8988T (cell line): ENCODE measurements at regions not wholly inside any gene's neighbourhood (a gene's known extent, or its start where the extent isn't known, plus 50 kb on each side); places are given as distances from the start of the nearest gene placed in this dataset.
"Not testable (repeated sequence)": the region's sequence is repeated elsewhere in the genome, so short reads cannot be mapped to it uniquely, and the experiment has no call there.

Experiments used
- DNase-seq: peaks from one replicate; pipeline ENCODE4 v3.0.0; 2011

- no peak for DNase-seq
Measured at GRCh38 chr3:6655275-6655674, 205.6 kb upstream of the GRM7 start.

DNA sequence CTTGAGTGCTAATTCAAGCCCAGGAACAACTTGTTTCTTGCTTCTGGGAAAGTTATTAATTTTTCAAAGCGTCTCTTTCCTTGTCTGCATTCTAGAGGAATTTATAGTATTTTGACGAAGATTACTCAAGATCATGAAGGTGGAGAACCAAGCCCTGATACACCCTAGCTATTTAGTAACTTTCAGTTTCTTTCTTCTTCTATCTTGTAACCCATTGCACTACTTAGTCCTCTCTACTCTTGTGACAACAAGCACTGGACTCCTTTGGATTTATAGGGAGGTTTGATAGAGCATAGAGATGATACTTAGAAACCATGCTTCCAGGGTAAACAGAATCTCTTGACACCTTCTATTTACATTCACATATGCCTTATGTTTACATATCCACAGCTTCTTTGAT is 203.3 kb upstream of the GRM7 start:
- no peak for DNase-seq

DNA sequence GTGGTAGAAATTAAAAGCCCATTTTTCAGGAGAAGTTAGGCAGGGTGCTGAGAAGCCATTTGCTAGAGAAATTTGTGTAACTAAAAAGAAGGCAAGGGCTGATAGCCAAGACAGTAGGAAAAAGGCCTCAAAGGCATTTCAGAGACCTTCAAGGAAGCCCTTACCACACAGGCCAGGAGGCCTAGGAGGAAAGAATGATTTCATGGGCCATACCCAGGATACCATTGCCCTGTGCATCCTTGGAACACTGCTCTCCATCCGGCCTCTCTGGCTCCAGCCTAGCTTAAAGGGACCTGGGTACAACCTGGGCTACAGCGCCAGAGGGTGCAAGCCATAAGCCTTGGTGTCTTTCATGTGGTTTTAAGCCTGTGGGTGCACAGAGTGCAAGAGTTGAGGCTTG is 193.6 kb upstream of the GRM7 start:
- DNase-seq, result no peak

GRCh38 chr3:6671363-6671762 is 189.6 kb upstream of the GRM7 start:
- no peak for DNase-seq

GRCh38 chr3:6679510-6679909 is 181.4 kb upstream of the GRM7 start:
- no peak for DNase-seq

GRCh38 chr3:6680119-6680806 is 180.7 kb upstream of the GRM7 start:
- DNase-seq, result no peak

- DNase-seq, result no peak
Measured at GRCh38 chr3:6697285-6697684, 163.6 kb upstream of the GRM7 start.

DNA sequence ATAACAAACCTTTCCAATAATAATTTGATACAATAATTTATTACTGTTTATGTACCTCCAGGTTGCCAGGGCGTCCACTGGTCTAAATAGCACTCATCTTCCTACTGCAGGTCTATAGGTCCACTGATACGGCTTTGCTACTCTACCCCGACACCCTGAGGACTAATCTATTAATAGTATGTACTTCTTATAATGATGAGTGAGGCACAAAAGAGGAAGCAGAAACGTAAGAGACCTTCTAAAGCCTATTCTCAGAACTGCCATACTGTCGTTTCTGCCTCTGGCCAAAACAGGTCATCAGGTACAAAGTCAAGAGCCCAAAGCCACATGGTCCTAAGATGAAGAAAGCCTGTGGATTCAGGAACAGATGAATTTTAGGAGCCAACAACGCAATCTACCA is 163.2 kb upstream of the GRM7 start:
- DNase-seq, result no peak

- not testable (repeated sequence) for DNase-seq
Measured at GRCh38 chr3:6704817-6705216, 156.1 kb upstream of the GRM7 start.

GRCh38 chr3:6706777-6707176 is 154.1 kb upstream of the GRM7 start:
- no peak for DNase-seq

GRCh38 chr3:6709178-6709577 is 151.7 kb upstream of the GRM7 start:
- no peak for DNase-seq

- DNase-seq, result no peak
Measured at GRCh38 chr3:6714962-6715361, 146.0 kb upstream of the GRM7 start.

GRCh38 chr3:6716420-6716819 is 144.5 kb upstream of the GRM7 start:
- no peak for DNase-seq

DNA sequence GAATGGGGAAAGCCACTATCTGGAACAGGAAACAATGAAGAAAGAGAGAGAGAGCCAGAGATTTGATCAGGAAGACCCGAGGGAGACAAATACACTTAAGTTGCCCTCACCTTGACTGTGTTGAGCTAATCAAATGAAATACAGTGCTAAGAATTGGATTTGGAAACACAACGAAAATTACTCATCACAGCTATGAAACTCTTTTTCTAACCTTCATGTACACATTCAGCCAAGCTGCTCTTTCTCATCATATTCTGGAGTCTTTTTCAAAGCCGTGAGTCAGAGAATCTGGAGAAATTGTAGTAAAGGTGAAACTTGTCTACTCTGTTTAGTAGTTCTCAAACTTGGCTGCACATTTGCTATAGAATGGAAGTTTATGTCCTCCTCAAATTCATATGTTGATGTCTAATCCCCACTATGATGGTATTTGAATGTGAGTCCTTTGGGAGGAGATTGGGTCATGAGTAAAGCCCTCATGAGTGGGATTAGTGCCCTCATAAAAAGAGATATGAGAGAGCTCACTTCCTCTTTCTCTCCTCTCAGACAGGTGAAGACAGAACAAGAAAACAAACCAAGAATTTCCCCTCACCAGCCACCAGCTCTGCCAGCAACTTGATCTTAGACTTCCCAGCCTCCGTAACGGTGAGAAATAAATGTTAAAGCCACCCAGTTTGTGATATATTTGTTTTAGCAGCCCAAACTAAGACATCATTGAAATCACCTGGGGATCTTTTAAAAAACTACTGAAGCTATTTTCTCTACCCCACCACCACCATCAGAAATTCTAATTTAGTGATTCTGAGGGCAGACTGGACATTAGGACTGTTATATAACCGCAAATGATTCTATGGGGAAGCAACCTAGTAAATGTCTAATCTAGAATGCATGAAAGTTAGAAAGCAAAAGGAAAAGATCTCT is 143.6 kb upstream of the GRM7 start:
- no peak for DNase-seq

- no peak for DNase-seq
Measured at GRCh38 chr3:6719999-6720398, 140.9 kb upstream of the GRM7 start.

DNA sequence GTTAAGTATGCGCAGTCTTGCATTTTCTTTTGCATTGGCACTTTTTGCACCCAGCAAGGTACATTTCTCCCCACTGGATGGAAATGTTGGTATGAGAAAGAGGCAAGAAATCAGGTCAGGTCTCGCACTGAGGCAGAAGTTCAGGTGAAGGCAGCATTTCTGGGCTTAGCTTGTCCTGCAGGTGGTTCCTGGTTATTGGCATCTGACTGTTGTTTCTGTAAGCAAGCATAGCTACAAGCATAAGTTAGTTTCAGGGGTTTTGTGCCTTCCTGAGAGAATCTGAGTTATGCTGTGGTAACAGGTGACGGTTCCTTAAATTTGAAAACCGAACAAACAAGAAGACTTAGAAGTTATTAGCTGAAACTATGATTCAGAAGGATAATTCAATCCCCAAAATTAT is 139.4 kb upstream of the GRM7 start:
- no peak for DNase-seq

GRCh38 chr3:6723205-6723604 is 137.7 kb upstream of the GRM7 start:
- DNase-seq, result no peak

- no peak for DNase-seq
Measured at GRCh38 chr3:6726811-6727210, 134.1 kb upstream of the GRM7 start.

GRCh38 chr3:6732807-6733206 is 128.1 kb upstream of the GRM7 start:
- no peak for DNase-seq

DNA sequence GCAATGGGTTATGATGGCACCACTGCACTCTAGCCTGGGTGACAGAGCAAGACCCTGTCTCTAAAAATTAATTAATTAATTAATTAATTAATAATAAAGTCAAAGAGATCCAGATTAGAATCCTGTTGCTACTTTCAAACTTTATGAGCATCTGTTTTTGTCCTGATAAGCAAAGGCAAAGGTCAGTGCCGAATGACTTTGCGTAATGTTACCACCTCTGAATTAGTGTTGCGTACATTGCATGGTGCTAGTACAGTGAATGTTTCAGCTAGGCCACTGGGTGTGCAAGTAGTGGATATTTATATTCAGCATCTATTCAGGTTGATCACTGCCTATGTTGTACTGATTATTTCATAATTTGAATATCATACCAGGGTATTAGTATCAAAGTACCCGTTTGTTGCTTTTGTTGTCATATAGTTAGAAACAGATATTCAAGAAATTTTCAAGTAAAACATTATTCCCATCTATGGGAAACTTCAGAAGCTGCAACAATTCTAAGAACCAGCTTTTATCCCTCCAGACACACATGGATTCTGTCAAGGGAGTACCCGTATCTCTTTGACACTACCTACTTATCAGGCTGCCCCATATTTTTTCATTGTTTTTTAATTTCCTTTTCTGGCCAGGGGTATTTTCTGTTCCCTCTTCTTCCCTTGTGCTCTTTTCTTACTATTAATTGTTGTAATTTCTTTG is 127.1 kb upstream of the GRM7 start:
- DNase-seq, result no peak

GRCh38 chr3:6734395-6734746 is 126.5 kb upstream of the GRM7 start:
- DNase-seq, result no peak

DNA sequence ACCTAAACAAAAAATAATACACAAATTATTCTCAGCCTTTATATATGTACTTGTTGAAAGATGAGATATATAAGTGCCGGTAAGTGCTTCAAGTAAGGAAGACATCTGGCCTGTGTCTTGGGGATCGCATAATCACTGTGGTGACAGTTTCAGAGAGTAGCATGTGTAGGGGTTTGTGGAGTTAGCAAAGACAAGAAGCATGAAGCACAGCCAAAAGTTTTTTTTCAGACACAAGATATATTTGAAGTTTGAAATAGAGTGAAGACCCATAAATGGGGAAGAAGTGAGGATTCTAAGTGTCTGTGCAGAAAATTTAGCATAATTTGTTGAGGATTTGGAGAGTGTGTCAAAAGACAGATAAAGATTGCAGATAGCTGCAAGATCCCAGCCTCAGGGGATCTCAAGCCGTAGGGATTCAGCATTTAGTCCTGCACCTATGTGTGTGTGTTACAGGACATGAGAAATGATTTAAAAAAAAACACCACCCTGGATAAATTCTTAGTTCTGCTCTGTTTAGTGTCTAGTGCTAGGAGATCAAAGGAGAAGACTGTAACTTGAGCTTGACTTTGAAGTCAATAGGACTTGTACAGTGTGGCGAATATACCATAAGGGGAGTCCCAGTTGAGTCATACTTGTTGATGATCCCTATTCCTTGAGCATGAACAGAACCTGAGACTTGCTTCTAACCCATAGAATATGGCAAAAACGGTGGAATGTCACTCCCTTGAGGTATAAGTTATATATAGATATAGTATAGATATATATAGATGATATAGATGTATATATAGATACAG is 123.9 kb upstream of the GRM7 start:
- no peak for DNase-seq

DNA sequence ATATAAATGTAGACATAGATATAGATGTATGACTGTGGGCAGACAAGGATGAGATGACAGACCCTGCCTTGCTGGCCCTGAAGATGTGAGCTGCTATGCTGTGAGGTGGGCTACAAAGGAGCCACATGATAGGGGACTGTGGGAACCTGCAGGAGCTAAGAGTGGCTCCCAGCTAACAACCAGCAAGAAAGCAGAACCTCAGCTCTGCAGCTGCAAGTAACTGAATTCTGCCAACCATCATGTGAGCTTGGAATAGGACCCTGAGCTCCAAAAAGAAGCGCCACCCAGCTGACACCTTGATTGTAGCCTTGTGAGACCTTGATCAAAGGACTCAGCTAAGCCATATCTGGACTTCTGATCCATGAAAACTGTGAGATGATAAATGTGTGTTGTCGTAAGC is 123.3 kb upstream of the GRM7 start:
- no peak for DNase-seq
